Middle frontal gyrus (tissue), 1 donor: ENCODE measurements at regions not wholly inside any gene's neighbourhood (a gene's known extent, or its start where the extent isn't known, plus 50 kb on each side); places are given as distances from the start of the nearest gene placed in this dataset.

Experiments used
- DNase-seq: peaks from one replicate; pipeline ENCODE4 v3.0.0-alpha.2; 2015; ENCODE audit warnings: low spot score; ENCODE audit errors: extremely low spot score

DNA sequence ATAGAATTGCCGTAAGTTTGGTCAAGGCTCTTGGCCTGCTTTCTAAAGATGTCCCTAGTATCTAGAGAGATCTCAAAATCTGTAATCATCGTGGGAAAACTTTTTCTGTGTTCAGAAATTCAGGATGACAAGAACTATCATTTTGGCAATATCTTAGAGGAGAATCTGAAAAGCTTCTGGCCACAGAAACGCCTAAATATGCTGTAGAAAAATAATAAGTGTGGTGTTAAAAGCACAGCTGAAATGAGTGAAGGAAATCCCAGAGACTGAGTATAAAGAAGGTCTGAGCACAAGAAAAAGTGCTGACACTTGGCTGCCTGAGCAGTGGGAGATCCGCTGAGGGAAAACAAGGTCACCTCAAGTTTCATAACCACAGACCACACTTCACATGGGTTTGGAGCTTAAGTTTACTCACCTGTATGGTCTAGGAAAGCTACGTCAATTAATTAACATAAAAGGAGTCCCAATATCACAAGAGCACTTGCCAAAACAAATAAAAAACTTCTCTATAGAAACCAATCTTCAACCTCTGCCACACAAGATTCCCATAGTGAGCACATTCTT lies 235.2 kb upstream of the IRF2BP2 start:
- DNase-seq = no peak

DNA sequence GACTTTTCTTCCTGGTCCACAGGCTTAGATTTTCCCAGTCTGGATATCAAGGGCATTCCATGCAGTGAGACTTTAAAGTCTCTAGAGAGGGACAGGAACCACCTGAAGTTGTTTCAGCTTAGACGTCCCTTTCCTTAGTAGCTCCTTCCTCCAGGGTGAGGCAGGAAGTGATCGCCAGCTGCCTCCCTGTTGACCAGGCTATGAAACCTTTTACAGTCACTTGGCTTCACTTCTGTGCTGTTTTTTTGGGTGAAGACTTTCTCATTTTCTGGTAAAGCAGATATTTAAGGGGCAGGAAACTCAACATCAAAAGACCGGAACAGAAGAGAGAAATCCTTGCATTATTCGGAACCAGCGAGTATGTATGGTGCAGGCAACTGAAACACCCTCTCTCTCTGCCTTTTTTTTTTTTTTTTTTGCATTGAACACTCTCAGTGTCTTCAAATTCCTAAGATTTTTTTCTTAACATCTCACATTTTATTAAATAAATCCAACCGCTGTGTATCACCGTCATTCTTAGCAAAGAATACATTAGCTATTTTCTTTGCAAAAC lies 234.6 kb upstream of the IRF2BP2 start:
- DNase-seq = no peak

DNA sequence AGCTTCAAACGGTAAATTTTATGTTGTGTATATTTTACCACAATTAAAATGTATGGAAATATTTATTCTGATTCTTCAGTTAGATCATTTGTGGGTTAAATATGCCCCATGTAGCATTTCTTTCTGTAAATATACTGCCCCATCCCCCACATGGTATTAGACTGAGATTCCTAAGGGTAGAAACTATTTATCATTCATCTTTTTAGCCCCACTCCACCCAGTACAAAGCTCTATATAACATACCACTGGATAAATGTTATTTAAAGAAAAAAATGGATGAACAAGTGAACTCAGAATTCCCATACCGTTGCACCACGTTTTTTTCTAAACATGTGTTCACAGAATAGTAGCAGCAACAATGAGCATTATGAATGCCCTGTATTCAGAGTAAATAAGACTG lies 234.0 kb upstream of the IRF2BP2 start:
- DNase-seq = no peak

DNA sequence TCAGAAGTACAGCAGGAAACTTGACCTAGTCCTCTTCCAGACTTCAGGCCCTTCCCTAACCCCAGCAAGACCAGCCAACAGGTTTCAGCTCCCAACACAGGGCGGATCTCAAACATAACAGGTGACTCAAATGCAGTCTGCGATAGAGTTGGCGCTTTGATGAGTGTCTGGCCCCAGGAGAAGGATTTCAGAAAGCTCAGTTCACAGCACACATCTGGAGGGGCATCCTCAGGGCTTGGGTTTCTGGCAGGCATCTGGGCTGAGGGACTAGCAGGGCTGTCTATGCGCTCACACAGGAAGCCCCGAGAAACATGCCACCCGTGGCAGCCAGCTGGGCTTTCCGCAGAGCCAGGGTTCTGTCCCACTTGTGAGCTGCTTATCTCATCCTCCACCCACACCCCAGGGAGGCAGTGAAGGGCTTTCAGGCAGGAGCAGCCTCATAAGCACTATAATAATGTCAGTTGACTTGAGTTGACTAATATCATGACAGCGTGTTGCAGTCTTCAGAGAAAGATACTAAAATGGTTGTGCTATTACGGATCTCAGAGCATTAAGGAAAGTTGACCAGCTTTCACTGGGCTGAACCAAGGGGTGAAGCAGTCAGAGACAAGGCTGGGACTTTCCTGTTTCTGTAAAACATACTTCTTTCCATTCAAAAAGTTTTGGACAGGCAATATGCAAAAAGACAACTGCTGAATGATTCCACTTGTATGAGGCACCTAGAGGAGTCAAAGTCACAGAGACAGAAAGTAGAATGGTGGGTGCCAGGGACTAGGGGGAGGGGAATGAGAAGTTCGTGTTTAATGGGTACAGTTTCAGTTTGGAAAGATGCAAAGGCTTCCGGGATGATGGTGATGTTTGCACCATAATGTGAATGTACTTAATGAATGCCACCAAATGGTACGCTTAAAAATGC lies 233.0 kb upstream of the IRF2BP2 start:
- no peak for DNase-seq

DNA sequence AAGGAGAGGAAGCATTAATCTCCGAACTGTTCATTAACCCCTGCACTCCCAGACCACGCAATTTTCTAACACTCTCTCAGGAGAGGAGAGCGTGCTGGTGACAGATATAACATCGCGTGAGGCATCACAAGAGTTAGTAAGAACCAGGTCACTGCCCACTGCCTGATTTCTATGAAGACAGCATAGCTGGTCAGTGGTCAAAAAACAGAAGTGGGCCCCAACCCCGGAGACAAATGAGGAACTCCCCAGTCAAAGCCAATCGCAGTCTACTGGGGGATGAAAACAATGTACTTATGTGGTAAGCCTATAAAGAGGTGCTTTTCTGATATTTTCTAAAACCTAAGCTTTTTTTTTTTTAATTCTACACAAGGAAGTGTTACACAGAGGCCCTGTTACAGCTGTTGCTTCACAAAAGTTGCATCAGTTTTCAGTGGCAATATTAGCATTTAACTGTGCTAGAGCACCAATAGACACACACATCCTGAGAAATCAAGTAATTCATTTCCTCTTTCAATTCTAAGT lies 231.8 kb upstream of the IRF2BP2 start:
- DNase-seq = no peak

DNA sequence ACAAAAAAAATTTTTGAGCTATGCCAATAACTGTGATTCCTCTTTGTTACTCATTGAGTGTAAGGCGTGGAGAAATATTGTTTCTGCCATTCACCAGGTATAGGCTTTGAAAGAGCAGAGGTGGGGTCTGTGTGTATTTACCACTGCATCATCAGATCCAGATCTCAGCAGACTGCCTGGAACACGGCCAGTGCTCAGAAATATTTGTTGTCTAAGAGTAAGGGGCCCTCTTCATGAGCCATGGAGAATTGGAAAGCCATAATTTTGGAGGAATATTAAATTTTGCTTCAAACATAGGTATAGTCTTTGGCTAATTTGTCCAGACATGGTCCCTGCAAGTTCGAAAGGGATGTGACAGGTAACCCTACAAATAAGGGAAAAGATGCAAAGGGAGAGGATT lies 231.3 kb upstream of the IRF2BP2 start:
- no peak for DNase-seq

DNA sequence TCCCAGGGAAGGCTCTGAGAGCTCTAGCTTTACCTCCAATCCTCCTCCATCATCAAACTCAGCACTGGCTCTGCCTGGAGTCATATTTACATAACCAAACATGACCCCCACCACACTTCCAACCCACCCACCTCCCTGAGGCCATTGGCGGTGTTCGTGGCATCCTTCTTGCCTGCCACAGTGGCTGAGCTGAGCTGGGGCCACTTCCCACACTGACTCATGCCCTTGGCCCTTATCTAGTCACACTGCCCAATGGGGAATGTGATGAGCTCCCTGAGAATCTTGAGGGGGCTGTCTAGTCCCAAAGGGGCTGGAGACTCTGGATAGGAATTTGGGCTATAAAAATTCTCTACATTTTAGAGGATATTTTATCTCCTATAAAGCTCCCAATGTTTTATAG lies 230.9 kb upstream of the IRF2BP2 start:
- DNase-seq = no peak

DNA sequence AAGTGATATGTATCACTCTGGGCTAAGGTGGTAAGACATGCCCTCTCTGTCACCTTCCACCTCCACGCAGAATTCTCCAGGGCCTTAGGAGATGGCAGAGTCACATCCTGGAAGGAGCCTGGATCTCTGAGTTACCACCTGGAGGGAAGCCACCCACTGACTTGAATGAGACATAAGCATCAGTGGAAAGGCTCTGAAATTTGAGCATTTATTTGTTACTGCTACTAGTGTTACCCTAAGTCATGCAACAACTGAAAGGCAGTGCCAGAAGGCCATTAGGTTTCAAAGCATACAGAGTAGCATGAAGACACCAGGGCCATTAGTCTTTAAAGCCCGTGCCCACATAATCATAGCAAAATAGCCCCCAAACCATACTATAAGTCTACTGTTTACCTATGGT lies 230.3 kb upstream of the IRF2BP2 start:
- no peak for DNase-seq

DNA sequence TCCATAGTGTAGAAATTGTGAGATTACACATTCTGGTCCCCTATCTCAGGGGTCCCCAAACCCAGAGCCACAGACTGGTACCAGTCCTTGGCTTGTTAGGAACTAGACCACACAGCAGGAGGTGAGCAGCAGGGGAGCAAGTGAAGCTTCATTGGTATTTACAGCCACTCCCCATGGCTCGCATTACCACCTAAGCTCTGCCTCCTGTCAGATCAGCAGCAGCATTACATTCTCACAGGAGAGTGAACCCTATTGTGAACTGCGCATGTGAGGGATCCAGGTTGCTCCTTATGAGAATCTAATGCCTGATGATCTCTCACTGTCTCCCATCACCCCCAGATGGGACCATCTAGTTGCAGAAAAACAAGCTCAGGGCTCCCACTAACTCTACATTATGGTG lies 229.7 kb upstream of the IRF2BP2 start:
- DNase-seq = no peak

DNA sequence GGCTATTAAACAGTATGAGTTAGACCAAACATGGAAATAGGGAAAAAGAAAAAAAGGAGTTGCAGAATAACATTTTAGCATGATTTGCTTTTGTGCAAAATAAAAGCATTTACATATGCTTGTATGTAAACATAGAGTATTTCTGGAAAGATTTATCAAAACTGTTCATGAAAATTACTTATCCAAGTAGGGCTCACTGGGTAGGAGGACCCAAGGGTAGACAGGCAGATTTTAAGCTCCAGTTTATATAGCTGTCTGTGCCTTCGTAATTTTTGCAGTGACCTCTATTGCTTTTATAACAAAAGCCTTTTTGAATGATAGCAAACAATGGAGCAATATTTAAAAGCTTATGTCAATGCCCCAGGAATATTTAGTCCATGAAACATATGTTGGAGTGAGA lies 228.8 kb upstream of the IRF2BP2 start:
- no peak for DNase-seq

DNA sequence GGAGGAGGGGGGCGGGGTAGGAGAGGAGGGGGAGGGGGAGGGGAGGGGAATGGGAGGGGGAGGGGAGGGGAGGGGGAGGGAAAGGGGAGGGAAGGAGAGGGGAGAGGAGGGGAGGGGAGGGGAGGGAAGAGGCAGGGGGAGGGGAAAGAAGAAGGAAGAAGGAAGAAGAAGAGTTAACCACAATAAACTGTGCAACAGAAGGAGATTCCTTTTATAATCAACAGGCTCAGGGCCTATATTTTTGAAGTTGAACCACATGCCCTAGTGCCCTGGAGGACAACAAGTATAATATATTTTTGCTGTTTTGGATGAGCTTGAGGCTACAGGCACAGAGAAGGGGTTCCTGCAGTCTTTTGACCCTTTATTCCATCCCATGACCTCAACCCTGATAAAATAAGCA lies 228.2 kb upstream of the IRF2BP2 start:
- DNase-seq = no peak

DNA sequence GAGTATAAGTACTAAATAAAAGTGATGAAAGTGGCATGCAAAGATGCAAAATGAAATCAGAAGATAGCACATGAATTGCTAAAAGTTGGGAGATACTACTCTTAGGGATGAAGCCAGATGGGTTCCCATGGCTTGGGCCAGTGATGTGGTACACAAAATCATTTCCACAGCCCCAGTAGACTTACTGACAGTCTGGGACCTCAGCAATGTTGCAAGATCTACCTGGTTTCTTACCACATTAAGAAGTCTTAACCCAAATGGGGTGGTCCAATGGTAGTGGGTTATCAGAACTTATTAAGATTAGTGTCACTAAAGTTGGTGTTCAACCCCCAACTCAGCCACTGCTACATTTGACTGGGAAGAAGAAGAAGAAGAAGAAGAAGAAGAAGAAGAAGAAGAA lies 227.7 kb upstream of the IRF2BP2 start:
- DNase-seq = no peak

DNA sequence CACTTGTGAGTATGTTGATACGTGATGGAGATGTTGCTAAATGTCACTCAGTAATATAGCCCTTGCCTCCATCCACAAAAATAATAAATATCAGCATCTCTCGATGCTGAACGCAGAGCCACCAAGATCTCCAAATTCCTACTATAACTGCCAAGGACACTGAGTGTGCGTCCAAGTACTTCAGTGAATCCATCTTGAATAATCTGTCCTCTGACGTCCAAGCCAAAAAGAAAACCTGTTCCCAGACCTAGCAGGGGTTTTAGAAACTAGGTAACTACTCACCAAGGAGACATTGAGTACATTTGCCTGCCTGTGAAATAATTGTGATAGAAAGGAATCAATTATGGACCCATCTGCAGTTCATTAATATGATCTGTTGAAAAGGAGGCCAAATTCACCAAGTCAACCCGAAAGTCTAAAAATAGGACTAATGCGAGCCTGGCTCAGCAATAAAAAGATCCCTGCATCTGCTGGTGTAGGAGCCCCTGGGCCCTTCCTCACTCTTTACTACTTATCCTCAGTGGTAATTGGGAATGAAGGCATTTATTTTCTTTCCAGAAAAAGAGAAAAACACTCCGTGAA lies 226.9 kb upstream of the IRF2BP2 start:
- DNase-seq = no peak

DNA sequence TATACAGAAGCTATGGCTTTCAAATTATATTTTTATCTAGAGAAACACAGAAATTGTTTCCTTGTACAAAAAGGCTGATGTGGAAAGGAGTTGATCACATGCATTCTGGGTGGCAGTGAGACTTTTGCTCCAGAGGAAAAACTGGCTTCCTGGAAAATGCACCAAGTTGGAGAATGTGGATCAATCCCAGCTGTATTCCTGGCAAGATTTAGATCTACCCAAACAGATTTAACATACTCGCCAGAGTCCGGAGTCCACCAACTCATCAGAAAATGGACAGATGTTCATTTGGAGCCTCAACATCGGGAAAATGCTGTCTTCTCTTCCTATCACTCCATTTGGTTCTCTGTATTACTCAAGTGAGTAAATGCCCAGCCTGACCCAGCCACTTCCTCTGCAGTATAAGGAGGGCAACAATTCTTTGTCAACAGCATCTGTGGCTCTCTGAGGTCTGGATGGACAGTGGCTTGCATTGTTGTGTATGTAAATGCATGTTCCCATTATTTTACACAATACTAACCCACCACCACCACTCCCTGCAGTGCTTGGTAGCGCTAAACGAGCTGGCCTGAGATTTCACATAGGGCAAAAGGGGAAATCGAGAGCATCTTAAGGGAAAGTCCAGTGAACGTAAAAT lies 226.2 kb upstream of the IRF2BP2 start:
- no peak for DNase-seq

DNA sequence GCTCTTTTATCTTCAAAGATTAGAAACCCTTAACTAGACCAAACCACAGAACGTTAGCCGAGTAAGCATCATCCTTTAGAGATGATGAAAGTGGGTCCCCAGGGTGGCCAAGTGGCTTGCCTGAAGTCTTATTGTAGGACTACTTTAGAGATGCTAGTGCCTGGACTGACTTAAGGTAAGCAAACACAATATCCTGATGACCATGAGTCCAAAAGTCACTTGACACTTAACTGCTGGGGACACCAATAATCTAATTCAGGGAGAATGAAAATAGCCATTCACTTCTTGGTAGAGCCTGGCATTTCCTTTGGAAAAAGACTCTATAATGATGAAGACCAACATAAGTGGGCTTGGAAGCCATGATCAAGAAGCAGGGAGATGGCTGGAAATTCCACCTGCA lies 225.3 kb upstream of the IRF2BP2 start:
- DNase-seq = no peak

DNA sequence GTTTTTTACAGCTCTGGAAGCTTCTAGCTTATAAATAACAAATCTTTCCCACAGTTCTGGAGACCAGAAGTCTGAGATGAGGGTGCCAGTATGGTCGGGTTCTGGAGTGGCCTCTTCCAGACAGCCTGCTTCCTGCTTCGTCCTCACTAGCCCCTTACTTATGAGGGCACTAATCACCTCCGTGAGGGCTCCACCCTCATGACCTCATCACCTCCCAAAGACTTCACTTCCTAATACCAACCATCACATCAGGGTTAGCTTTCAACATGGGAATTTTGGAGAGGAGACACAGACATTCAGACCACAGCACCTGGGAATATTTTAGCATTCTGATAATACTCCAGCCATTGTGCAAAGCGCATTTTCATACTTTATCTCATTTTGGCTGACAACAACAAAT lies 223.7 kb upstream of the IRF2BP2 start:
- no peak for DNase-seq

DNA sequence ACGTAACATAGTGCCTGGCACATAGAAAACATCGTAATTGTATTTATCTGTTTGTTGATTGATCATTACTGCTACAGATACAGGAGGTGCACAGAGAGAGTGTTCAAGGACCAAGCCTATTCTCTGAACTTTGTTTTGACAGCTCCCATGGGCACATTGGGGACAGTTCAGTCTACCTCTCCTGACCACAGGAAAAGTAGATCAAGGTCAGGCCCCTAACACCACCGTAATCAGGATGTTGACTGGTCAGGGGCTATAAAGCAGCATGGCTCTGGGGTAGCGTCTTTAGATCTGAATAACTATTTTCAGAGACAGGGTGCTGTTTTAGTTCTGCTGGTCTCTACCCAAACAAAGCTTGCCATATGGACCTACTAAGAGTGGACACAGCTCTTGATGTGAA lies 223.1 kb upstream of the IRF2BP2 start:
- DNase-seq = no peak

DNA sequence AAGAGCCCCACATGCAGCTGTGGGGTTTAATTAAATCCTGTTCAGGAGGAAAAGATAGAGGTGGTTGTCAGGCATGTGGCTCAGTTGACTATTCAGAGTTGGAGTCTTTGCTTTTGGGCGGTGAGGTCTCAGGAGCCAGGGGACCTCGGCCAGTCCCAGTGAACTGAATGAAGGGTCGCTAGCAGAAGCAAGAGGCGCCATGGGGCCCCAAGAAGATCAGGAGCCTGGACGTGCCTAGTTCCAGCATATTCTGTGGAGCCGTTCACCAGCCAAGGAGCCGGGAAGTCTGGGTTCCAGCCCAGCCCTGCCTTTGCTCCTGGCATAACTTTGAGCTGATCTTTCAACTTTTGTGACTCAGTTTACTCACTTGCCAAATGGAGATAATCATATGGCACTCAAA lies 217.7 kb upstream of the IRF2BP2 start:
- DNase-seq = no peak

DNA sequence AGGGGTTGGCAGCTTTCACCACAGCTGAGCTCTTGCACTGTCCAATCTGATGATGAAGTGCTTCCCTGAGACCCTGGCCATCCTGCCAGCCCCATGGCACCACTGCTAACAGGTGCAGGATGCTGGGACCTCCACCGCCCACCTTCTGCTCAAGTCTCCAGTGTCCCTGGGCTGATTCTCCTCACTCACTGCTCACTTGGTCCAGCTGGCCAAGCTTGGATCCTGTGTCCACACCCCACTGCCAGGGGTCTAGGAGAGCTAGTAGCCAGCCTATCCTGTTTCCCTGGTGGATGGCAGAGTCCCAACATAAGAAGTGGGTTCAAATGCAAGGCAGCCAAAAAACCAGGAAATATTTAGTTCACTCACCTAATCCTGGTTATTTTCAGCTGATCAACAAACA lies 217.2 kb upstream of the IRF2BP2 start:
- no peak for DNase-seq

DNA sequence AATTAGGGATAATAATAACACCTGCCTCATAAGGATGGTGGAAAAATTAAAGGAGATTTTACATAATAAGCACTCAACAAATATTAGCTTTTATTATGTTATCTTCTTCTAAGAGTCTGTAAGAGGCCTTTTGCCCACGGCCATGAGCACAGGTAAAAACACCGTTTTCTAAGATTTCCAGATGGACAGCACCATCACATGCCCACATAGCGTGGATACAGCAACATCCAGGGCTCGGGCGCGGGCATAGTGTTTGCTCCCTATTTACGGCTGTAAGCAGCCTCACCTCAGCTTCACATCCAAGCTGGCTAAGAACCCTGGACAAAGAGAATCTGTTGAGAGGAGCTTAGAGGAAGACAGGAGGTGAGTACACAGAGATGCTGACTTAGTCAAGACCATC lies 216.4 kb upstream of the IRF2BP2 start:
- DNase-seq = no peak

DNA sequence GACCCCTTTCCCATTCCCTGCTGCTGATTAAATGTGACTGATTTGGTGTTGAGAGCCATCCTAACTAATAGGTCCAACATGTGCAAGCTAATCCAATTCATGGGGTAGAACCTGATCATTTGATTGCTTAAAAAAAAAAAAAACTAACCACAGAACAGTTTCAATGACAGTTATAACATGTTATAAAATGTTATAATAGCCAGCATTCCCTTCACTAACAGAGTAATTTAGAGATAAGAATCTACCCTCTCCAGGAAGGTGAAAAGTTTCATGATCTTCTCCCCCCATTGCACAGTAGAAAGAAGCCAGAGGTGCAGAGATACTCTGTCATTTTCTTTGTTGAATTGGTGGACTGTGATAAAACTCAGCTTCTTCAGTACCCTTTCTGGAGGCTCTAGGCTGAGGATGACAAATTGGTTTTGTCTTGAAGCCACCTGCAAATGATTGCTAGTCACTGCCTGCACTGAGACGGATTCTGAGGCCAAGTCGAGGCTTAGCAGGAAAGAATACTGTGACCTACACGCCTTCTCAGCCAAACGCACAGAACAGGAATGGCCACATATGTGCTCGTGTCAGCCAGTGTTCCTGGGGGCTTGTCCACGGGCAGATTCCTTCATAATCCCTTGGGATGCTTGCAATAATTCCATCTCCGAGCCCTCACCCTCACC lies 215.7 kb upstream of the IRF2BP2 start:
- no peak for DNase-seq
